ENCODE measurements at regions not wholly inside any gene's neighbourhood (a gene's known extent, or its start where the extent isn't known, plus 50 kb on each side); places are given as distances from the start of the nearest gene placed in this dataset.

GRCh38 chr4:64598066-64598465, 188.8 kb upstream of the TECRL start:
- H3K4me3 ChIP-seq: no peak overlapping the region
- DNase-seq (ENCODE audit: low spot score) (no peak), ATAC-seq (ENCODE audit: insufficient number of reproducible peaks, low FRiP score, low read depth) (no peak)
- no peak overlapping the region for H3K27ac ChIP-seq
- TF ChIP-seq, protein P1, sequence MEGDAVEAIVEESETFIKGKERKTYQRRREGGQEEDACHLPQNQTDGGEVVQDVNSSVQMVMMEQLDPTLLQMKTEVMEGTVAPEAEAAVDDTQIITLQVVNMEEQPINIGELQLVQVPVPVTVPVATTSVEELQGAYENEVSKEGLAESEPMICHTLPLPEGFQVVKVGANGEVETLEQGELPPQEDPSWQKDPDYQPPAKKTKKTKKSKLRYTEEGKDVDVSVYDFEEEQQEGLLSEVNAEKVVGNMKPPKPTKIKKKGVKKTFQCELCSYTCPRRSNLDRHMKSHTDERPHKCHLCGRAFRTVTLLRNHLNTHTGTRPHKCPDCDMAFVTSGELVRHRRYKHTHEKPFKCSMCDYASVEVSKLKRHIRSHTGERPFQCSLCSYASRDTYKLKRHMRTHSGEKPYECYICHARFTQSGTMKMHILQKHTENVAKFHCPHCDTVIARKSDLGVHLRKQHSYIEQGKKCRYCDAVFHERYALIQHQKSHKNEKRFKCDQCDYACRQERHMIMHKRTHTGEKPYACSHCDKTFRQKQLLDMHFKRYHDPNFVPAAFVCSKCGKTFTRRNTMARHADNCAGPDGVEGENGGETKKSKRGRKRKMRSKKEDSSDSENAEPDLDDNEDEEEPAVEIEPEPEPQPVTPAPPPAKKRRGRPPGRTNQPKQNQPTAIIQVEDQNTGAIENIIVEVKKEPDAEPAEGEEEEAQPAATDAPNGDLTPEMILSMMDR (IDR thresholded peaks at IDR 0.05): no peak
- no peaks in the 10 kb centered on the region for H3K9me3 ChIP-seq
- H3K36me3 ChIP-seq: no peaks in the 10 kb centered on the region
- no peaks in the 10 kb centered on the region for H3K4me1 ChIP-seq (ENCODE audit: control insufficient read depth in 1 of 2, low read depth in 2 of 2)
- no peaks in the 10 kb centered on the region for H3K27me3 ChIP-seq (replicated peaks; ENCODE audit: insufficient read depth)

- Histone ChIP-seq H3K27me3 (replicated peaks; ENCODE audit: insufficient read depth) (no peaks in the 10 kb centered on the region), H3K9me3 (no peaks in the 10 kb centered on the region), H3K4me3 (no peak overlapping the region), H3K4me1 (ENCODE audit: control insufficient read depth in 1 of 2, low read depth in 2 of 2) (no peaks in the 10 kb centered on the region), H3K27ac (no peak overlapping the region), H3K36me3 (no peaks in the 10 kb centered on the region)
- TF ChIP-seq, protein P1 (IDR thresholded peaks at IDR 0.05): no peak
- ATAC-seq (ENCODE audit: insufficient number of reproducible peaks, low FRiP score, low read depth): no peak
- no peak for DNase-seq (ENCODE audit: low spot score)
Observed at GRCh38 chr4:64594723-64595122, 185.5 kb upstream of the TECRL start.

GRCh38 chr4:64588507-64588906, 179.3 kb upstream of the TECRL start:
- Histone ChIP-seq H3K27me3 (replicated peaks; ENCODE audit: insufficient read depth) (no peaks in the 10 kb centered on the region), H3K36me3 (no peaks in the 10 kb centered on the region), H3K4me3 (no peak overlapping the region), H3K4me1 (ENCODE audit: control insufficient read depth in 1 of 2, low read depth in 2 of 2) (no peaks in the 10 kb centered on the region), H3K27ac (no peak overlapping the region), H3K9me3 (no peaks in the 10 kb centered on the region)
- ATAC-seq (ENCODE audit: insufficient number of reproducible peaks, low FRiP score, low read depth) (no peak), DNase-seq (ENCODE audit: low spot score) (no peak)
- TF ChIP-seq, protein P1 (IDR thresholded peaks at IDR 0.05): no peak

- no peaks in the 10 kb centered on the region for H3K9me3 ChIP-seq
- TF ChIP-seq, protein P1 (IDR thresholded peaks at IDR 0.05): peak; percentile 51
- no peak for ATAC-seq (ENCODE audit: insufficient number of reproducible peaks, low FRiP score, low read depth)
Observed at GRCh38 chr4:64584981-64585557, 175.8 kb upstream of the TECRL start.

GRCh38 chr4:64584125-64584524, 174.9 kb upstream of the TECRL start:
- DNase-seq (ENCODE audit: low spot score): no peak
- TF ChIP-seq, protein P1 (IDR thresholded peaks at IDR 0.05): no peak

More at GRCh38 chr4:64584981-64585557, 175.8 kb upstream of the TECRL start:
- Histone ChIP-seq H3K4me3 (no peak overlapping the region), H3K4me1 (ENCODE audit: control insufficient read depth in 1 of 2, low read depth in 2 of 2) (no peaks in the 10 kb centered on the region), H3K27ac (no peak overlapping the region), H3K27me3 (replicated peaks; ENCODE audit: insufficient read depth) (no peaks in the 10 kb centered on the region), H3K36me3 (no peaks in the 10 kb centered on the region)
- DNase-seq (ENCODE audit: low spot score): no peak

More at GRCh38 chr4:64584125-64584524, 174.9 kb upstream of the TECRL start:
- Histone ChIP-seq H3K4me1 (ENCODE audit: control insufficient read depth in 1 of 2, low read depth in 2 of 2) (no peaks in the 10 kb centered on the region), H3K27me3 (replicated peaks; ENCODE audit: insufficient read depth) (no peaks in the 10 kb centered on the region), H3K27ac (no peak overlapping the region), H3K36me3 (no peaks in the 10 kb centered on the region), H3K9me3 (no peaks in the 10 kb centered on the region), H3K4me3 (no peak overlapping the region)
- ATAC-seq (ENCODE audit: insufficient number of reproducible peaks, low FRiP score, low read depth): no peak

All from thoracic aorta (tissue), 2 donors.